Endothelial cell of umbilical vein (primary cell): ENCODE measurements at regions not wholly inside any gene's neighbourhood (a gene's known extent, or its start where the extent isn't known, plus 50 kb on each side); places are given as distances from the start of the nearest gene placed in this dataset.

Experiments
- CTCF ChIP-seq, 2 donors: IDR thresholded peaks; 1 replicate in 1 of 2; 2 replicates in 1 of 2; pipeline ENCODE4 v1.5.1; 2011; ENCODE audit warnings: low read length in 2 of 2, mild to moderate bottlenecking in 2 of 2, moderate library complexity in 2 of 2, control low read depth in 1 of 2, inconsistent platforms in 1 of 2, low read depth in 1 of 2; ENCODE audit not compliant: insufficient read depth in 1 of 2; ENCODE audit errors: extremely low read depth in 1 of 2
- POLR2A ChIP-seq: IDR thresholded peaks from 2 replicates; pipeline ENCODE4 v1.6.1; 2012; ENCODE audit warnings: low read depth, mild to moderate bottlenecking, control low read depth, low read length
- POLR2AphosphoS5 ChIP-seq: IDR thresholded peaks from 2 replicates; pipeline ENCODE4 v1.6.1; 2012; ENCODE audit warnings: low read depth, mild to moderate bottlenecking, control low read depth, low read length, moderate library complexity; ENCODE audit not compliant: insufficient read depth

DNA sequence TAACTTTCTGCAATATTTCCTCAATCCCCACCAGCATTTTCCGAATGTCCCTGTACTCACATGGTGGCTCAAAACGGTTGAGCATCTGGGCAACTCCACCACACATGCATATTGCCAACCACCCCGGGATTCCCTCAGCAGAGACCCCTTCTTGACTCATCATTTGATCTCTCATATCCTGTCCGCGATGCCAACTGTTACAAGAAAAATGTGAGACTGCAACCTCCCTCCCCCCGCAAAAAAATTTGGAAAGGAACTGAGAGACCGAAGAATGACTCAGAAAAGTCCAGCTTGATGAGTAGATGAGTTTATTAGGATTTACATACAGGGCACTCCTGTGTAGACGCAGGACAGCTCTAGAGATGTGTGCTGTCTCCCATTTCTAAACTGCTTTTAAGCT lies 561.4 kb downstream of the ZIC3 start:
- TF ChIP-seq POLR2A = no peak
- TF ChIP-seq CTCF (IDR thresholded peaks at IDR 0.05; ENCODE audit: extremely low read depth in 1 of 2, insufficient read depth in 1 of 2, low read depth in 1 of 2, low read length in 2 of 2) = no peak
- no peak for TF ChIP-seq POLR2AphosphoS5
